C4-2B (cell line): ENCODE measurements at regions not wholly inside any gene's neighbourhood (a gene's known extent, or its start where the extent isn't known, plus 50 kb on each side); places are given as distances from the start of the nearest gene placed in this dataset.

Experiments used
- H3K27ac ChIP-seq: fragments of 450-650 bp; 2 replicates; pipeline ENCODE4 v1.5.1; 2017
- CTCF ChIP-seq: fragments of 450-650 bp; conservative IDR thresholded peaks from 2 replicates; pipeline ENCODE4 v1.5.1; 2017; ENCODE audit warnings: mild to moderate bottlenecking
- ZFX ChIP-seq: fragments of 450-650 bp; IDR thresholded peaks from 2 replicates; pipeline ENCODE4 v1.6.1; 2017

- H3K27ac ChIP-seq = no peak overlapping the region
- TF ChIP-seq CTCF = no peak
- TF ChIP-seq ZFX = no peak
Observed at GRCh38 chr14:82411298-82411697, 877.6 kb upstream of the SEL1L start.

GRCh38 chr14:82412545-82412944, 878.9 kb upstream of the SEL1L start:
- TF ChIP-seq ZFX (no peak), CTCF (no peak)

GRCh38 chr14:82414853-82415539, 881.3 kb upstream of the SEL1L start:
- TF ChIP-seq ZFX = no peak
- no peak for TF ChIP-seq CTCF
- no peak overlapping the region for H3K27ac ChIP-seq

More at GRCh38 chr14:82412545-82412944, 878.9 kb upstream of the SEL1L start:
- H3K27ac ChIP-seq = no peak overlapping the region

GRCh38 chr14:82419933-82420332, 886.3 kb upstream of the SEL1L start:
- TF ChIP-seq ZFX (no peak), CTCF (no peak)
- no peak overlapping the region for H3K27ac ChIP-seq

- TF ChIP-seq ZFX (no peak), CTCF (no peak)
- no peak overlapping the region for H3K27ac ChIP-seq
Observed at GRCh38 chr14:82420871-82421270, 887.2 kb upstream of the SEL1L start.

GRCh38 chr14:82421286-82421685, 887.6 kb upstream of the SEL1L start:
- H3K27ac ChIP-seq = no peak overlapping the region
- TF ChIP-seq CTCF = no peak

- no peak for TF ChIP-seq ZFX
- TF ChIP-seq CTCF = no peak
- H3K27ac ChIP-seq = no peak overlapping the region
Observed at GRCh38 chr14:82422230-82422629, 888.6 kb upstream of the SEL1L start.
